Thymus (tissue), 11 donors: ENCODE measurements at regions not wholly inside any gene's neighbourhood (a gene's known extent, or its start where the extent isn't known, plus 50 kb on each side); places are given as distances from the start of the nearest gene placed in this dataset.

Source experiments
- DNase-seq, 9 donors: peaks; one replicate each; pipeline ENCODE4 v3.0.0-alpha.2; 2013; ENCODE audit warnings: low spot score in 9 of 9, low read depth in 6 of 9, missing footprints in 1 of 9
- H3K27ac ChIP-seq, 2 donors: one replicate each; pipeline ENCODE4 v1.5.1; 2013; ENCODE audit warnings: control low read depth in 1 of 2, low read depth in 1 of 2, low read length in 1 of 2, mild to moderate bottlenecking in 1 of 2, moderate library complexity in 1 of 2
- H3K27me3 ChIP-seq, 2 donors: one replicate each; pipeline ENCODE4 v1.5.1; 2013; ENCODE audit warnings: low read length in 1 of 2; ENCODE audit not compliant: control insufficient read depth in 2 of 2, insufficient read depth in 1 of 2
- H3K36me3 ChIP-seq, 2 donors: one replicate each; pipeline ENCODE4 v1.5.1; 2013; ENCODE audit warnings: low read length in 1 of 2, mild to moderate bottlenecking in 1 of 2, moderate library complexity in 1 of 2; ENCODE audit not compliant: control insufficient read depth in 2 of 2, insufficient read depth in 2 of 2
- H3K4me1 ChIP-seq, 2 donors: one replicate each; pipeline ENCODE4 v1.5.1; 2013; ENCODE audit warnings: low read length in 2 of 2; ENCODE audit not compliant: control insufficient read depth in 2 of 2, insufficient read depth in 2 of 2
- H3K4me3 ChIP-seq, 2 donors: one replicate each; pipeline ENCODE4 v1.5.1; 2013; ENCODE audit warnings: low read length in 2 of 2, control low read depth in 1 of 2, mild to moderate bottlenecking in 1 of 2
- H3K9me3 ChIP-seq, 2 donors: one replicate each; pipeline ENCODE4 v1.5.1; 2013; ENCODE audit warnings: low read length in 1 of 2, mild to moderate bottlenecking in 1 of 2; ENCODE audit not compliant: control insufficient read depth in 2 of 2, insufficient read depth in 1 of 2
- WGBS: extraction: QIAGEN DNeasy Blood & Tissue Kit; methylation state at CpG from one replicate; pipeline ENCODE4 v1.1.7; 2013; 5-methylcytosine and 5-hydroxymethylcytosine counted together
- donor health status: healthy.

GRCh38 chr21:43357715-43358430 lies 69.1 kb downstream of the SIK1 start:
- H3K27ac ChIP-seq = no peak overlapping the region
- DNase-seq = no peak
- H3K9me3 ChIP-seq = peaks cover 0 to 6% of the 10 kb centered on the region in 2 donors
- peaks cover 22 to 66% of the 10 kb centered on the region in 2 donors for H3K4me1 ChIP-seq
- H3K27me3 ChIP-seq = no peaks in the 10 kb centered on the region
- 97% methylated on average over 24 of the region's 24 CpGs for WGBS
- no peak overlapping the region for H3K4me3 ChIP-seq
- H3K36me3 ChIP-seq = no peaks in the 10 kb centered on the region

- H3K4me3 ChIP-seq = no peak overlapping the region
- WGBS = 84% methylated on average over 7 of the region's 7 CpGs
- H3K27ac ChIP-seq = no peak overlapping the region
- H3K9me3 ChIP-seq = peaks cover 0 to 4% of the 10 kb centered on the region in 2 donors
- H3K27me3 ChIP-seq = no peaks in the 10 kb centered on the region
- H3K36me3 ChIP-seq = no peaks in the 10 kb centered on the region
- H3K4me1 ChIP-seq = peaks cover 3 to 47% of the 10 kb centered on the region in 2 donors
- no peak for DNase-seq
Measured at GRCh38 chr21:43355925-43356289, 71.0 kb downstream of the SIK1 start.

- Histone ChIP-seq H3K4me1 (peaks cover 0 to 41% of the 10 kb centered on the region in 2 donors), H3K36me3 (no peaks in the 10 kb centered on the region), H3K9me3 (no peaks in the 10 kb centered on the region), H3K4me3 (no peak overlapping the region), H3K27ac (no peak overlapping the region), H3K27me3 (no peaks in the 10 kb centered on the region)
- WGBS = 96% methylated on average over 25 of the region's 25 CpGs
- no peak for DNase-seq
Measured at GRCh38 chr21:43355266-43355924, 71.5 kb downstream of the SIK1 start.

- Histone ChIP-seq H3K36me3 (no peaks in the 10 kb centered on the region), H3K9me3 (no peaks in the 10 kb centered on the region), H3K4me3 (no peak overlapping the region), H3K4me1 (peaks cover 0 to 34% of the 10 kb centered on the region in 2 donors), H3K27ac (no peak overlapping the region), H3K27me3 (no peaks in the 10 kb centered on the region)
- DNase-seq = no peak
- 98% methylated on average over 4 of the region's 4 CpGs for WGBS
Measured at GRCh38 chr21:43354666-43355065, 72.3 kb downstream of the SIK1 start.

GRCh38 chr21:43354026-43354420 lies 72.9 kb downstream of the SIK1 start:
- no peaks in the 10 kb centered on the region for H3K36me3 ChIP-seq
- no peaks in the 10 kb centered on the region for H3K27me3 ChIP-seq
- no peaks in the 10 kb centered on the region for H3K9me3 ChIP-seq
- 92% methylated on average over 14 of the region's 14 CpGs for WGBS
- H3K4me3 ChIP-seq = no peak overlapping the region
- no peak overlapping the region for H3K27ac ChIP-seq
- peaks cover 0 to 33% of the 10 kb centered on the region in 2 donors for H3K4me1 ChIP-seq
- no peak for DNase-seq

- Histone ChIP-seq H3K9me3 (no peaks in the 10 kb centered on the region), H3K27me3 (no peaks in the 10 kb centered on the region), H3K27ac (peak overlapping the region; percentile 8 to 52), H3K4me1 (peaks cover 0 to 36% of the 10 kb centered on the region in 2 donors), H3K36me3 (no peaks in the 10 kb centered on the region), H3K4me3 (no peak overlapping the region)
- 97% methylated on average over 28 of the region's 28 CpGs for WGBS
- DNase-seq = no peak
Measured at GRCh38 chr21:43353282-43354025, 73.5 kb downstream of the SIK1 start.

- peak in 1 of 9 donors; percentile 45 for DNase-seq
- H3K27ac ChIP-seq = peak overlapping the region in 1 of 2 donors; percentile 20
- H3K4me1 ChIP-seq = peaks cover 0 to 43% of the 10 kb centered on the region in 2 donors
- no peak overlapping the region for H3K4me3 ChIP-seq
- no peaks in the 10 kb centered on the region for H3K27me3 ChIP-seq
- WGBS = 95% methylated on average over 16 of the region's 16 CpGs
- H3K9me3 ChIP-seq = no peaks in the 10 kb centered on the region
- H3K36me3 ChIP-seq = no peaks in the 10 kb centered on the region
Measured at GRCh38 chr21:43352568-43353281, 74.2 kb downstream of the SIK1 start.

GRCh38 chr21:43352154-43352537 lies 74.8 kb downstream of the SIK1 start:
- Histone ChIP-seq H3K27me3 (no peaks in the 10 kb centered on the region), H3K27ac (peak overlapping the region in 1 of 2 donors; percentile 20), H3K4me3 (no peak overlapping the region), H3K9me3 (no peaks in the 10 kb centered on the region), H3K36me3 (no peaks in the 10 kb centered on the region), H3K4me1 (peaks cover 0 to 49% of the 10 kb centered on the region in 2 donors)
- DNase-seq = no peak
- WGBS = 96% methylated on average over 8 of the region's 8 CpGs
